IMR-90 (cell line): ENCODE measurements at regions not wholly inside any gene's neighbourhood (a gene's known extent, or its start where the extent isn't known, plus 50 kb on each side); places are given as distances from the start of the nearest gene placed in this dataset.
A peak's percentile ranks its signal among the peaks of the same experiment; 100 is the strongest.

ENCODE experiments used
- ATAC-seq: fragments of 200-7000 bp; cut with Tn5 transposase; 2 replicates; pipeline ENCODE4 v1.9.1; 2020; ENCODE audit warnings: low read depth, mild to moderate bottlenecking, moderate library complexity
- BruUV-seq: library from RNA; stranded (reverse); fragments of 400-500 nt; replicated peaks from 2 replicates; lab custom pipeline; 2021; lab: Mats Ljungman, UMichigan
- CTCF ChIA-PET: fragments of 300-600 bp; formaldehyde crosslinking; extraction: SDS; loops from one replicate; lab custom pipeline; 2021; ENCODE audit warnings: antibody characterized with exemption; lab: Yijun Ruan, JAX
- POLR2A ChIA-PET: fragments of 300-600 bp; sonication (Branson Sonifier 250); formaldehyde crosslinking; loops from one replicate; lab custom pipeline; 2022; ENCODE audit warnings: antibody characterized with exemption; ENCODE audit not compliant: unreplicated experiment; lab: Charles Lee
- DNase-seq: peaks from one replicate; pipeline ENCODE4 v3.0.0; 2013
- H2AFZ ChIP-seq: replicated peaks from 2 replicates; pipeline ENCODE3; 2013; ENCODE audit warnings: low read length, mild to moderate bottlenecking; ENCODE audit not compliant: poor library complexity
- H2AK5ac ChIP-seq: 2 replicates; pipeline ENCODE4 v1.6.1; 2013; ENCODE audit warnings: low read depth, low read length, inconsistent platforms
- H2AK9ac ChIP-seq: replicated peaks from 2 replicates; pipeline ENCODE3; 2013; ENCODE audit warnings: mild to moderate bottlenecking, low read depth, low read length, moderate library complexity; ENCODE audit not compliant: poor library complexity
- H2BK120ac ChIP-seq: 2 replicates; pipeline ENCODE4 v1.6.1; 2013; ENCODE audit warnings: low read depth, low read length, inconsistent platforms
- H2BK15ac ChIP-seq: 3 replicates; pipeline ENCODE4 v1.6.1; 2013; ENCODE audit warnings: low read depth, low read length, inconsistent platforms
- H2BK20ac ChIP-seq: 2 replicates; pipeline ENCODE4 v1.6.1; 2013; ENCODE audit warnings: low read depth, mild to moderate bottlenecking, inconsistent platforms, low read length, moderate library complexity
- H2BK5ac ChIP-seq: 2 replicates; pipeline ENCODE4 v1.6.1; 2013; ENCODE audit warnings: mild to moderate bottlenecking, low read depth, low read length, inconsistent platforms; ENCODE audit not compliant: poor library complexity, severe bottlenecking
- H3K14ac ChIP-seq: replicated peaks from 2 replicates; pipeline ENCODE4 v1.6.1; 2013; ENCODE audit warnings: low read depth, low read length, inconsistent platforms
- H3K18ac ChIP-seq: 2 replicates; pipeline ENCODE4 v1.6.1; 2013; ENCODE audit warnings: low read depth, low read length, control low read depth
- H3K23ac ChIP-seq: 2 replicates; pipeline ENCODE4 v1.6.1; 2013; ENCODE audit warnings: low read depth, low read length, inconsistent platforms
- H3K27ac ChIP-seq: 2 replicates; pipeline ENCODE4 v1.5.1; 2013; ENCODE audit warnings: mild to moderate bottlenecking, control low read depth, low read length; ENCODE audit not compliant: insufficient read depth
- H3K27me3 ChIP-seq: 2 replicates; pipeline ENCODE4 v1.6.1; 2013; ENCODE audit warnings: low read length; ENCODE audit not compliant: control insufficient read depth, insufficient read depth
- H3K36me3 ChIP-seq: 2 replicates; pipeline ENCODE4 v1.6.1; 2013; ENCODE audit warnings: low read length, mixed read lengths; ENCODE audit not compliant: control insufficient read depth, insufficient read depth
- H3K4ac ChIP-seq: 2 replicates; pipeline ENCODE4 v1.6.1; 2013; ENCODE audit warnings: low read depth, low read length, inconsistent platforms
- H3K4me1 ChIP-seq: 2 replicates; pipeline ENCODE4 v1.6.1; 2013; ENCODE audit warnings: low read length, mixed read lengths; ENCODE audit not compliant: control insufficient read depth, insufficient read depth
- H3K4me2 ChIP-seq: 2 replicates; pipeline ENCODE4 v1.6.1; 2013; ENCODE audit warnings: low read depth, mild to moderate bottlenecking, control low read depth, low read length, moderate library complexity
- H3K4me3 ChIP-seq: 2 replicates; pipeline ENCODE4 v1.5.1; 2013; ENCODE audit warnings: low read depth, mild to moderate bottlenecking, control low read depth, low read length, moderate library complexity; ENCODE audit not compliant: insufficient read depth
- H3K56ac ChIP-seq: 2 replicates; pipeline ENCODE4 v1.6.1; 2013; ENCODE audit warnings: low read length, inconsistent platforms; ENCODE audit not compliant: insufficient read depth; ENCODE audit errors: extremely low read depth
- H3K79me1 ChIP-seq, 2 experiments: 2 replicates each; pipeline ENCODE4 v1.6.1; 2013; ENCODE audit warnings: low read length in 2 of 2, inconsistent platforms in 1 of 2, low read depth in 1 of 2
- H3K9ac ChIP-seq: 2 replicates; pipeline ENCODE4 v1.6.1; 2013; ENCODE audit warnings: low read depth, low read length, control low read depth
- H3K9me1 ChIP-seq: 2 replicates; pipeline ENCODE4 v1.6.1; 2013; ENCODE audit warnings: low read length, inconsistent platforms; ENCODE audit not compliant: insufficient read depth
- H3K9me3 ChIP-seq: 2 replicates; pipeline ENCODE4 v1.6.1; 2013; ENCODE audit warnings: low read length; ENCODE audit not compliant: control insufficient read depth, insufficient read depth
- H4K20me1 ChIP-seq: 2 replicates; pipeline ENCODE4 v1.6.1; 2013; ENCODE audit warnings: low read length, inconsistent platforms; ENCODE audit not compliant: insufficient read depth
- H4K5ac ChIP-seq: 2 replicates; pipeline ENCODE4 v1.6.1; 2013; ENCODE audit warnings: mild to moderate bottlenecking, low read depth, low read length, control low read depth
- H4K8ac ChIP-seq, 2 experiments: 2 replicates each; pipeline ENCODE4 v1.6.1; 2013; ENCODE audit warnings: low read depth in 2 of 2, low read length in 2 of 2, control low read depth in 1 of 2, inconsistent platforms in 1 of 2
- H4K91ac ChIP-seq: 2 replicates; pipeline ENCODE4 v1.6.1; 2013; ENCODE audit warnings: low read depth, low read length, inconsistent platforms; ENCODE audit not compliant: insufficient read depth
- FOS ChIP-seq: fragments of 150-350 bp; IDR thresholded peaks from 2 replicates; pipeline ENCODE4 v1.6.1; 2016; ENCODE audit warnings: low read depth, low read length
- MAFK ChIP-seq: IDR thresholded peaks from 2 replicates; pipeline ENCODE4 v1.6.1; 2012; ENCODE audit warnings: low read depth, low read length, improper control_type of control experiment
- MXI1 ChIP-seq: IDR thresholded peaks from 2 replicates; pipeline ENCODE4 v1.6.1; 2012; ENCODE audit warnings: low read depth, mild to moderate bottlenecking, low read length, moderate library complexity, borderline replicate concordance
- RAD21 ChIP-seq: IDR thresholded peaks from 2 replicates; pipeline ENCODE4 v1.6.1; 2012; ENCODE audit warnings: low read length, improper control_type of control experiment
- RFX5 ChIP-seq: IDR thresholded peaks from 2 replicates; pipeline ENCODE4 v1.8.0; 2012; ENCODE audit warnings: low read depth, mild to moderate bottlenecking, low read length, moderate library complexity
- SMC3 ChIP-seq: fragments of 150-350 bp; IDR thresholded peaks from 2 replicates; pipeline ENCODE4 v1.6.1; 2016; ENCODE audit warnings: low read depth, mild to moderate bottlenecking, antibody characterized with exemption, low read length, moderate library complexity
- WGBS, 2 experiments: methylation state at CpG; one replicate each; pipeline versions ENCODE4 v1.1.5 to v1.1.7; 2013; ENCODE audit warnings: missing lambda C conversion rate in 2 of 2; ENCODE audit not compliant: insufficient read length in 1 of 2; ENCODE audit errors: extremely low coverage in 2 of 2; 5-methylcytosine and 5-hydroxymethylcytosine counted together
- dilution Hi-C: fragments of 300-500 bp; cut with HindIII; formaldehyde crosslinking; loops from one replicate; pipeline ENCODE4 v1.14.3; 2018; ENCODE audit warnings: low sequenced_read_pairs; ENCODE audit not compliant: unreplicated experiment
- in situ Hi-C: fragments of 300-500 bp; cut with MboI; formaldehyde crosslinking; loops from 3 replicates; pipeline ENCODE4 v1.14.3; 2019; ENCODE audit warnings: low sequenced_read_pairs, inconsistent platforms, mixed read lengths
- intact Hi-C: fragments of 100-400 bp; cut with micrococcal nuclease; formaldehyde crosslinking; loops from 2 replicates; pipeline ENCODE4 v1.10.0; 2022

DNA sequence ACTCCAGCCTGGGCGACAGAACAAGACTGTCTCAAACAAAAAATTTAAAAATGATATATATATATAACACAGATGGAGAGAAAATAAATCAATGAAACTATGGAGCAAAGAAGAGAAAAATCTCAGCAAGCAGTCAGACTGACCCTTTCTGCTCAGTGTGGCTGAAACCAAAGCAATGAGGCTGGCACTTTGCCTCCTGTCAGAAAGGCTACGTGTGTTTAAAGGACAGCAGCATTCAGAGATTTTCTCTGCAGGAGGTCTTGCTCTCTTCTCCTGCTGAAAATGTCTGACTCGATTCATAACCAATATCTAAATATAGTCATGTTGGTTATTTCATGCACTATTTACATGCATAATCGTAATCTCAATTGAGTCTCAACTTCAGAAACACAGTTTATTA, 527.0 kb upstream of the JARID2 start:
- H3K4me3 ChIP-seq, result no peak overlapping the region
- H3K56ac ChIP-seq, result no peak overlapping the region
- H3K27me3 ChIP-seq, result no peaks in the 10 kb centered on the region
- no peak overlapping the region for H2BK120ac ChIP-seq
- H3K27ac ChIP-seq, result no peak overlapping the region
- no peak overlapping the region for H2AFZ ChIP-seq
- no peaks in the 10 kb centered on the region for H3K9me3 ChIP-seq
- H2BK15ac ChIP-seq, result no peak overlapping the region
- CTCF ChIA-PET, result no interaction called here
- no peaks in the 10 kb centered on the region for H3K9me1 ChIP-seq
- no TSS peak for BruUV-seq
- H4K20me1 ChIP-seq, result no peaks in the 10 kb centered on the region
- no peak for TF ChIP-seq SMC3
- TF ChIP-seq MAFK, result no peak
- no peak for TF ChIP-seq FOS
- TF ChIP-seq RFX5, result no peak
- no peak for TF ChIP-seq MXI1
- no peak for TF ChIP-seq RAD21
- no peak overlapping the region for H4K8ac ChIP-seq
- H2BK20ac ChIP-seq, result peak overlapping the region; percentile 32; the same call in 1 of the 2 replicates
- peaks cover 2% of the 10 kb centered on the region; the same call in 1 of the 2 replicates for H3K4me1 ChIP-seq
- H3K14ac ChIP-seq, result 0 out of 2 replicates have a peak overlapping the region, but pooled peaks have one; percentile 45
- ATAC-seq (no peak), DNase-seq (no peak)
- 0 out of 2 replicates have a peak overlapping the region, but pooled peaks have one; percentile 34 for H3K23ac ChIP-seq
- H3K18ac ChIP-seq, result no peak overlapping the region
- no peaks in the 10 kb centered on the region for H3K79me1 ChIP-seq
- no peak overlapping the region for H3K9ac ChIP-seq
- WGBS, 2 experiments, result no CpG with 5 or more reads among the region's 4 CpGs
- intact Hi-C loops (no loop called here), in situ Hi-C loops (no loop called here), dilution Hi-C loops (no loop called here)
- peak overlapping the region; percentile 11; the same call in 1 of the 2 replicates for H2AK5ac ChIP-seq
- H4K91ac ChIP-seq, result no peak overlapping the region
- POLR2A ChIA-PET, result no interaction called here
- H2AK9ac ChIP-seq, result no peak overlapping the region
- H3K36me3 ChIP-seq, result no peaks in the 10 kb centered on the region
- no peak overlapping the region for H4K5ac ChIP-seq
- H3K4ac ChIP-seq, result no peak overlapping the region; the same call in 1 of the 2 replicates
- no peak overlapping the region for H2BK5ac ChIP-seq
- H3K4me2 ChIP-seq, result no peak overlapping the region
